NCI-H2171 (cell line): ENCODE measurements at regions not wholly inside any gene's neighbourhood (a gene's known extent, or its start where the extent isn't known, plus 50 kb on each side); places are given as distances from the start of the nearest gene placed in this dataset.
"Not testable (repeated sequence)": the region's sequence is repeated elsewhere in the genome, so short reads cannot be mapped to it uniquely, and the experiment has no call there.

Experiments
- DNase-seq: peaks from one replicate; lab custom pipeline; 2025; lab: John Stamatoyannopoulos, UW

DNA sequence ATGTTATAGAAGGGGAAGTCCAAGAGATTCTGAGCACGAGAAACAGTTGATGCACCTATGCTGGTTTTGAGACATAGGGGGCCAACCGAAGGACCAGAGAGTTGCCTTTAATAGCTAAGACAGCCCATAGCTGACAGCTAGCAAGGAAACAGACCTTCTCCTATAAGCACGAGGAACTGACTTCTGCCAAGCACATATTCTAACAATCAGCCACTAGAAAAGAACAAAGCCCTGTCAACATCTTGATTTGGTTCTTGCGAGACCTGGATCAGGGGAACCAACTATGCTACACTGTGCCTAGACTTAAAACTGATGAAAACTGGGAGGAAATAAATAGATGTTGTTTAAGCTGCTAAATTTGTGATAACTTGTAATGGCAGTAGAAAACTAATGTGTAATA lies 785.6 kb downstream of the TMTC2 start:
- no peak for DNase-seq

DNA sequence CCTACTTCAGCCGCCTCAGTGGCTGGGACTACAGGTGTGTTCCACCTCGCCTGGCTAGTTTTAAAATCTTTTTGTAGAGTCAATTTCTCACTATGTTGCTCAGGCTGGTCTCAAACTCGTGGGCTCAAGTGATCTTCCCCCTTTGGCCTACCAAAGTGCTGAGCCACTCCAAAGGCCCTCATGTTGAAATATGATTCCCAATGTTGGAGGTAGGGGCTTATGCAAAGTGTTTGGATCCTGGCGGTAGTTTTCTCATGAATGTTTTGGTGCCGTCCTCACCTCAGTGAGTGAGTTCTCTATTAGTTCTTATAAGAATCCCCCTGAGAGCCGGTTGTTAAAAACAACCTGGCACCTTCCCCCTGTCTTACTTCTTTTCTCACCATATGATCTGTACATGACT lies 784.6 kb downstream of the TMTC2 start:
- no peak for DNase-seq

GRCh38 chr12:83470749-83471148 lies 784.0 kb downstream of the TMTC2 start:
- DNase-seq = no peak

DNA sequence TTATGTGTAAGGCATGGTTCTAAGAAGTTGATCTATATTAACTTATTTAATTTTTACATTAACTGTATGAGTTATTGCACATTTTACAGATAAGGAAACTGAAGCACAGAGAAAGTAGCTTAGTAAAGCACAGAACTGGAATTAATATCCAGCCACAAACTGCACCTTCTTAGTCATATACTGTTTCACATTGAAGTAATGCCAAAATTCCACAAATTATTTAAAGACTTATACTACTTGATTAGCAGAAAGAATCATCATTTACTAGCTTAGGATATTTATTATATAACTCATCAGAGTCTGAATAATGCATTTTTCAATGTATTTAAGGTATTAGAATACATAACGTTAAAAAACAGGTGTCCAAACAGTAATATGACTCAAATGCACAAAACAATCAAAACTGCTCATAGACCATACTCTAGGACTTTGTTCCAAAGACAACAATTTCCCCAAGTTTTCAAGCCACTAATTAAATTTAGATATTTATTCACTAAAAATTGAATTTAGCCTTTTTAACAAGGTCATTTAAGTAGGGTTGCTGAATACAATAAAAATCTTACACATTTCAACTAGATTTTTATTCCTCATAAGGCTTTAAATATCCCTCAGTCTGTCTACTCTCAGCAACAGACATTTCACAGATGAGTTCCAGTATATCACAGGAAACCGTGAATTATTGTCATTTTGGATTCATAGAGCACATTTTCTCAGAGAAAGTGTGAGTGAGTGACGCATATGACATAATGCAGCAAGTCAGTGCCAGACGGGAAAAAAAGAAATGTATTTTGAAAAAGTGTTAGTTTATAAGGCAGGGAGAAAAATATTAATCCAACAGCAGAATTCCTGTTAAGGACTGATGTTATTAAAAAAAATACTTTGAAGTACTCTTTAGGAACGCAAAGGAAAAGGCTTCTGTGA lies 782.5 kb downstream of the TMTC2 start:
- no peak for DNase-seq

GRCh38 chr12:83465632-83466031 lies 778.9 kb downstream of the TMTC2 start:
- no peak for DNase-seq

DNA sequence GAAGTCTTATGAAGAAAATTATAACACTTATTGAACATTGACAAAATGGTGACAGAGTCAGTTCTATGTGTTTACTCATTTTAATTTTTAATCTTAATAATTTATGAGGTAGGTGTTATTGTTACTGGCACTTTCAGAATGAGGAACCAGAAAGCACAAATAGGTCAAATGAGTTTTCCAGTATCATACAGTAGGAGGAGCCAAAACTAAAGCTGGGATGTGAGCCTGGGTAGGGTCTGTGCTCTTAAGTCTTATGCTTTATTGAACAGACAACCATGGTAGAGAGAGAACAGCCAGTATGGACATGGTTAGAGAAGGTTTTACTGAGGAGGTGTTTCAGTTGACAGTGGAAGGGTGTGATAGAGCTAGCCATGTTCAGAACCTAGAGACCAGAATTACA lies 775.7 kb downstream of the TMTC2 start:
- DNase-seq = no peak

- DNase-seq = no peak
Measured at GRCh38 chr12:83461336-83461935, 774.7 kb downstream of the TMTC2 start.

DNA sequence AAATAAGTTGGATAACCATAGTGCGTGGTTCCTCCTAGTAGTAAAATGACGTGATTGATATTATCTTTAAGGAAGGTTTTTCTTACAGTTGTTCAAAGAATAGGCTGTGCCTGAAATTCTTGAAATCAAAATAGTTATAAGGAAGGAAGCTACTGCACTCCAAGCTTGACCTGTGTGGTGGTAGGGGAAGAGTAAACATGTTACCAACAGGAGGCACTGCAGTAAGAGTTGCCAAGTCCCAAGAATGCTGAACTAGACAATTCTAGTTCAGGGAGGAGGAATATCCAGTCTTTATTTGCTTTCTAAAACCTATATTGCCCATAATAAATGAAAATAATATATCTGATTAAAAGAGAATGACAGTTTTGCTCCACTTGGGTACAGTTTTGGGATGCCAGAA lies 764.5 kb downstream of the TMTC2 start:
- DNase-seq = no peak

GRCh38 chr12:83434600-83434999 lies 747.9 kb downstream of the TMTC2 start:
- DNase-seq = no peak

- DNase-seq = no peak
Measured at GRCh38 chr12:83432176-83432719, 745.5 kb downstream of the TMTC2 start.

- not testable (repeated sequence) for DNase-seq
Measured at GRCh38 chr12:83427586-83428136, 741.0 kb downstream of the TMTC2 start.

DNA sequence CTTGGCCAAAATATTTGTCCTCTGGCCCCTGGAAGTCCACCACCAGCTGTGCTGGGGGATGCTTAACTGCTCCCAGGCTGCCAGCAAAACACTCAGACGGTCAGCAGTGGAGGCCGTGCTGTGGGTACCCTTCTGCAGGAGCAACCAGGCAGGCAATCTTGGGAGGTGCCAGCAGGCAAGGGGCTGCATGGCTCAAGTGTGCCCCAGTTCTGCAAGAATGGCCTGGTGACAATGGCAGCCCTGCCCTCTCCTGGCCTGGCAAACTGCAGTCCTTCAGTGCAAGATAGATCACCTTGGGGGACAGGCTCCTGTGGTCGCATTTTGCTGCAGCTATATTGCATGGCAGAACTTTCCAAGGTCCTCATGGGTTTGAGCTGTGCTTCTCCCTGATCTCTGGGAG lies 728.3 kb downstream of the TMTC2 start:
- no peak for DNase-seq

GRCh38 chr12:83408851-83409250 lies 722.1 kb downstream of the TMTC2 start:
- DNase-seq = no peak

GRCh38 chr12:83408146-83408545 lies 721.4 kb downstream of the TMTC2 start:
- DNase-seq = no peak

DNA sequence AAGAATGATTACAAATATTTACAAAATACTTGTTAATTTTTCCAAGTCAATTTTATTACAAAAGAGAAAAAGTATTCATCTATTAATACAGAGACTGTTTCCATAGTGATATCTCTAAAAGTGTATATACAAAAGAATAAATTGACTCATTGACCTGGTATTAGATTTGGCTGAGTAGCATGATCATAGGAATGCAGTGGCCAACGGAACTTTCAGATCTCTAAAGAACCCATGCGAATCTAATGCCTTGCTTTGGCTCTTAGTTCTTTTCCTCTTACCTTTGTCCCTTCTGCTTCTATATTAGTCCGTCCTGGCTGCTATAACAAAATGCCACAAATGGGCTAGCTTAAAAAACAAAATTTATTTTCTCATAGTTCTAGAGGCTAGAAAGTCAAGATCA lies 717.8 kb downstream of the TMTC2 start:
- no peak for DNase-seq

- no peak for DNase-seq
Measured at GRCh38 chr12:83390186-83390585, 703.5 kb downstream of the TMTC2 start.

DNA sequence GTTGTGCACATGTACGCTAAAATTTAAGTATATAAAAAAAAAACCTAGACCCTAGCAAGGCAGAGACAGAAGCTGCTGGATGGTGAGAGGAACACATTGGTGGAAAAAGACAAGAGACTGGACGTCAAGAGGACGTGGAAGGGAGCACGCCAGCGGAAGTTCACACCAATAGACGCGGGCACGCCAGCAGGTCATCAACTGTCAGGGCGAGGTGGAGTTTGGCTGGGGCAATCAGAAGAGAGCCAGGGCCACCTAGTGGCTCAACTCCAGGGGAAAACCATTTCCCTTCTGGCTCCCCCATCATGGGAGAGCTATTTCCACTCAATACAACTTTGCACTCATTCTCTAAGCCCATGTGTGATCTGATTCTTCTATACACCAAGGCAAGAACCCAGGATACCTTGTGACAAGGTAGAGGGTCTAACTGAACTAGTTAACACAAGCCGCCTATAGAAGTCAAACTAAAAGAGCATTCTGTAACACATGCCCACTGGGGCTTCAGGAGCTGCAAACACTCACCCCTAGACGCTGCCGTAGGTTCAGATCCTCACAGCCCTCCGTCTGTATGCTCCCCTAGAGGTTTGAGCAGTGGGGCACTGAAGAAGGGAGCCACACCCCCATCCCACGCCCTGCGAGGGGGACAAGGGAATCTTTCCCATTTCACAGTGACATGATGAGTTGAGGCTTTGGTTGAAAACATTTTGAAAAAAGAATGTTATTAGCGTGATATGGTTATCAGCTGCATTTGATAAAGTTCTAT lies 702.7 kb downstream of the TMTC2 start:
- DNase-seq = no peak

DNA sequence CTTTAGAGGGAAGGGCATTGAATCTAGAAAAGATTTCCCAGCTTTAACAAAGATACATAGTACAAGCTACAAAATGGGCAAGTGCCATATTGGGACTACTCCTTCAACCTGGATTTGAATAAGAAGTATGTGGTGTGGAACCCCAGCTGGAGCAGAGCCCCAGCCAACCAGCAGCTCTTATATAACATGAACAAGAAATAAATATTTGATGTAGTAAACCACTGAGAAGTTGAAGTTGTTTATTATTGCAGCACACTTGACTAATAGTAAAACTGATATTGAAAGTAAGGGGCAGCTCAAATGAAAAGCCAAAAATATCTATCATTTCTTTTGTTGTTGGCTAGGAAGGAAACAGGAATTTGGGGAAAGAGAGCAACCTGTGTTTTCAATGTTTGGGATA lies 701.8 kb downstream of the TMTC2 start:
- DNase-seq = no peak

- no peak for DNase-seq
Measured at GRCh38 chr12:83386527-83387264, 700.0 kb downstream of the TMTC2 start.

GRCh38 chr12:83378186-83378727 lies 691.6 kb downstream of the TMTC2 start:
- no peak for DNase-seq

DNA sequence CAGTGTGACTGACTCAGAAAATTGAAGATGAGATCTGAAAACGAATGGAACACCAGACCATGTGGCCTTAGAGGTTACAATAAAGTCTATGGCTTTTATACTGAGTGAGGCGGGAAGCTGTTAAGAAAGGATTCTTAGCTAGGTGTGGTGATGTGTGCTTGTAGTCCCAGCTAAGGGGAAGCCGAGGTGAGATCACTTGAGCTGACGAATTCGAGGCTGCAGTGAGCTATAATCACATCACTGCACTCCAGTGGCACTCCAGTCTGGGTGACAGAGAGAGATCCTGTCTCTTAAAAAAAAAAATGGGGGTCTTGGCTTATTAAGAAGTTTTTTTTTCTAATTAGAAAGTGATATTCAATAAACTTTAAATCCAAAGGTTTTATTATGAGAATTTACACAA lies 678.6 kb downstream of the TMTC2 start:
- DNase-seq = no peak
